Neural progenitor cell (in vitro differentiated cells): ENCODE measurements at regions not wholly inside any gene's neighbourhood (a gene's known extent, or its start where the extent isn't known, plus 50 kb on each side); places are given as distances from the start of the nearest gene placed in this dataset.

Source experiments
- DNase-seq: peaks from one replicate; pipeline ENCODE4 v3.0.0-alpha.2; 2016; ENCODE audit warnings: low spot score
- H2AFZ ChIP-seq: fragments of 200-600 bp; sonication (generic); replicated peaks from 2 replicates; pipeline ENCODE4 v1.6.1; 2016; ENCODE audit warnings: antibody characterized with exemption
- H3F3A ChIP-seq: fragments of 200-600 bp; sonication (generic); 2 replicates; pipeline ENCODE4 v1.6.1; 2016; ENCODE audit warnings: antibody characterized with exemption, low read depth
- H3K27ac ChIP-seq: fragments of 200-600 bp; sonication (generic); 2 replicates; pipeline ENCODE4 v1.5.1; 2016; ENCODE audit warnings: mild to moderate bottlenecking
- H3K27me3 ChIP-seq: fragments of 200-600 bp; sonication (generic); 2 replicates; pipeline ENCODE4 v1.6.1; 2016; ENCODE audit warnings: mild to moderate bottlenecking, moderate library complexity
- H3K36me3 ChIP-seq: fragments of 200-600 bp; sonication (generic); 2 replicates; pipeline ENCODE4 v1.5.1; 2016
- H3K4me1 ChIP-seq: fragments of 200-600 bp; sonication (generic); 2 replicates; pipeline ENCODE4 v1.6.1; 2016; ENCODE audit warnings: mixed run types
- H3K4me2 ChIP-seq: fragments of 200-600 bp; sonication (generic); 2 replicates; pipeline ENCODE4 v1.6.1; 2016
- H3K4me3 ChIP-seq: fragments of 200-600 bp; sonication (generic); 2 replicates; pipeline ENCODE4 v1.5.1; 2016
- H3K79me2 ChIP-seq: fragments of 200-600 bp; sonication (generic); 2 replicates; pipeline ENCODE4 v1.6.1; 2016; ENCODE audit warnings: low read depth
- H3K9ac ChIP-seq: fragments of 200-600 bp; sonication (generic); 2 replicates; pipeline ENCODE4 v1.6.1; 2016
- H3K9me3 ChIP-seq: fragments of 200-600 bp; sonication (generic); 2 replicates; pipeline ENCODE4 v1.5.1; 2016; ENCODE audit warnings: low read depth
- H4K20me1 ChIP-seq: fragments of 200-600 bp; sonication (generic); 2 replicates; pipeline ENCODE4 v1.6.1; 2016; ENCODE audit warnings: low read depth
- H3K27ac Mint-ChIP-seq: 3 replicates; pipeline ENCODE4 v1.8.0; 2021; ENCODE audit warnings: mixed read lengths
- H3K27me3 Mint-ChIP-seq: 2 replicates; pipeline ENCODE4 v1.8.0; 2022; ENCODE audit warnings: low read depth, mild to moderate bottlenecking, inconsistent platforms, moderate library complexity, mixed read lengths; ENCODE audit not compliant: insufficient read depth
- H3K36me3 Mint-ChIP-seq: 3 replicates; pipeline ENCODE4 v1.8.0; 2021; ENCODE audit warnings: mixed read lengths
- H3K4me1 Mint-ChIP-seq: 3 replicates; pipeline ENCODE4 v1.8.0; 2021; ENCODE audit warnings: mixed read lengths
- H3K4me3 Mint-ChIP-seq: 3 replicates; pipeline ENCODE4 v1.8.0; 2021; ENCODE audit warnings: mild to moderate bottlenecking, moderate library complexity, mixed read lengths
- H3K9me3 Mint-ChIP-seq: 3 replicates; pipeline ENCODE4 v1.8.0; 2020; ENCODE audit warnings: mixed read lengths
- CTCF ChIP-seq: fragments of 200-600 bp; sonication (generic); IDR thresholded peaks from 2 replicates; pipeline ENCODE4 v1.5.1; 2017; ENCODE audit warnings: antibody characterized with exemption, mild to moderate bottlenecking
- EZH2 ChIP-seq: fragments of 200-600 bp; sonication (generic); IDR thresholded peaks from 2 replicates; pipeline ENCODE4 v1.6.1; 2017; ENCODE audit warnings: antibody characterized with exemption, mild to moderate bottlenecking, moderate library complexity
- EZH2phosphoT487 ChIP-seq: fragments of 200-600 bp; sonication (generic); IDR thresholded peaks from 2 replicates; pipeline ENCODE4 v1.6.1; 2017; ENCODE audit warnings: antibody characterized with exemption

GRCh38 chr10:78433766-78434535, 400.3 kb downstream of the RPS24 start:
- Histone ChIP-seq H4K20me1 (no peaks in the 10 kb centered on the region), H3K9me3 (no peaks in the 10 kb centered on the region), H3K4me2 (peak overlapping the region; percentile 40), H3K9ac (no peak overlapping the region), H3K27ac (no peak overlapping the region), H3K4me1 (peaks cover 41% of the 10 kb centered on the region), H3K36me3 (no peaks in the 10 kb centered on the region), H2AFZ (no peak overlapping the region), H3F3A (peaks cover 10% of the 10 kb centered on the region), H3K4me3 (no peak overlapping the region), H3K79me2 (no peaks in the 10 kb centered on the region), H3K27me3 (no peaks in the 10 kb centered on the region)
- peaks cover 2% of the 10 kb centered on the region for H3K27me3 Mint-ChIP-seq
- TF ChIP-seq EZH2 (no peak), EZH2phosphoT487 (no peak), CTCF (no peak)
- H3K4me1 Mint-ChIP-seq, result peaks cover 81% of the 10 kb centered on the region
- DNase-seq, result peak; percentile 56
- H3K9me3 Mint-ChIP-seq, result peaks cover 2% of the 10 kb centered on the region
- peak overlapping the region; percentile 71 for H3K4me3 Mint-ChIP-seq
- H3K36me3 Mint-ChIP-seq, result no peaks in the 10 kb centered on the region
- H3K27ac Mint-ChIP-seq, result peak overlapping the region; percentile 96

GRCh38 chr10:78434886-78435285, 401.2 kb downstream of the RPS24 start:
- Histone ChIP-seq H3K4me3 (no peak overlapping the region), H3K36me3 (no peaks in the 10 kb centered on the region), H3K9ac (no peak overlapping the region), H3K27me3 (no peaks in the 10 kb centered on the region), H4K20me1 (no peaks in the 10 kb centered on the region), H2AFZ (no peak overlapping the region), H3F3A (peaks cover 10% of the 10 kb centered on the region), H3K9me3 (no peaks in the 10 kb centered on the region), H3K4me2 (no peak overlapping the region), H3K79me2 (no peaks in the 10 kb centered on the region), H3K4me1 (peaks cover 41% of the 10 kb centered on the region), H3K27ac (no peak overlapping the region)
- Mint-ChIP-seq H3K27ac (peak overlapping the region; percentile 95), H3K4me1 (peaks cover 74% of the 10 kb centered on the region), H3K9me3 (no peaks in the 10 kb centered on the region), H3K4me3 (no peak overlapping the region), H3K36me3 (no peaks in the 10 kb centered on the region), H3K27me3 (peaks cover 2% of the 10 kb centered on the region)
- no peak for DNase-seq
- TF ChIP-seq EZH2 (no peak), CTCF (no peak)

- no peak for TF ChIP-seq CTCF
- TF ChIP-seq EZH2, result no peak
- no peak for TF ChIP-seq EZH2phosphoT487
- peaks cover 41% of the 10 kb centered on the region for H3K4me1 ChIP-seq
- no peaks in the 10 kb centered on the region for H3K36me3 ChIP-seq
- no peak overlapping the region for H3K9ac ChIP-seq
- peak overlapping the region; percentile 95 for H3K27ac Mint-ChIP-seq
- no peaks in the 10 kb centered on the region for H3K9me3 ChIP-seq
- DNase-seq, result no peak
- no peaks in the 10 kb centered on the region for H3K9me3 Mint-ChIP-seq
- peaks cover 69% of the 10 kb centered on the region for H3K4me1 Mint-ChIP-seq
- H3K27ac ChIP-seq, result no peak overlapping the region
- H2AFZ ChIP-seq, result peak overlapping the region; percentile 44
- no peaks in the 10 kb centered on the region for H3K79me2 ChIP-seq
- no peaks in the 10 kb centered on the region for H3K36me3 Mint-ChIP-seq
- no peaks in the 10 kb centered on the region for H4K20me1 ChIP-seq
- no peak overlapping the region for H3K4me3 ChIP-seq
- H3K4me3 Mint-ChIP-seq, result peak overlapping the region; percentile 44
- H3K27me3 Mint-ChIP-seq, result peaks cover 2% of the 10 kb centered on the region
- H3K4me2 ChIP-seq, result no peak overlapping the region
- no peaks in the 10 kb centered on the region for H3K27me3 ChIP-seq
- peaks cover 10% of the 10 kb centered on the region for H3F3A ChIP-seq
These were observed 402.0 kb downstream of the RPS24 start for GRCh38 chr10:78435484-78436221.
